NCI-H128 (cell line): ENCODE measurements at regions not wholly inside any gene's neighbourhood (a gene's known extent, or its start where the extent isn't known, plus 50 kb on each side); places are given as distances from the start of the nearest gene placed in this dataset.

Source experiments
- DNase-seq: peaks from one replicate; lab custom pipeline; 2025; ENCODE audit not compliant: unreplicated experiment; lab: John Stamatoyannopoulos, UW

GRCh38 chr3:178482981-178483380 lies 53.3 kb upstream of the KCNMB2 start:
- DNase-seq, result no peak

GRCh38 chr3:178483704-178484103 lies 52.5 kb upstream of the KCNMB2 start:
- DNase-seq, result no peak

- DNase-seq, result no peak
These were observed 50.5 kb upstream of the KCNMB2 start for GRCh38 chr3:178485756-178486155.
